ENCODE measurements at regions not wholly inside any gene's neighbourhood (a gene's known extent, or its start where the extent isn't known, plus 50 kb on each side); places are given as distances from the start of the nearest gene placed in this dataset.

DNA sequence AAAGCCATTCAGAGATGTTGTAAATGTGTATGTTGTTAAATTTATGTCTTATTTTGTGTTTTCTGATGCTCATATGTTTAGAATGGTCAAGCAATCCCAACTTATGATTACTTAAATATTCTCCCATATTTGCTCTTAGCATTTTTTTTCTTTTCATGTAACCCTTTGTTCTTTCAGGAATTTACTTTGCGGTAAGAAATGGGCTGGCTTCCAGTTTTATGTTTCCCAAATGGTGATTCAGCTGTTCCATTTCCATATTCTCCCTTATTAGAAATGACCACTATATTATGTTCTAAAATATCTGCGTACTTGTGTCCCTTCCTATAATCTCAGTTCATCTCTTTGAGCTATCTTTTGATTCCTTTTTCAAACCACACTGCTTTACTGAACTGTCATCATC, 113.7 kb downstream of the CDH26 start:
- H4K91ac ChIP-seq (replicated peaks; ENCODE audit: insufficient read length, low read length): no peak overlapping the region
- no peak overlapping the region for H3K4ac ChIP-seq (replicated peaks; ENCODE audit: insufficient read length, low read depth, low read length)
- H3K4me3 ChIP-seq (ENCODE audit: extremely low read depth in 1 of 4, insufficient read depth in 2 of 4, low read depth in 3 of 4, low read length in 4 of 4): no peak overlapping the region
- no peaks in the 10 kb centered on the region; a peak in 1 of 4 replicates for H3K9me3 ChIP-seq (ENCODE audit: insufficient read depth in 2 of 2, low read depth in 1 of 2, low read length in 1 of 2)
- no peaks in the 10 kb centered on the region for H3K36me3 ChIP-seq (ENCODE audit: control insufficient read depth in 2 of 4, insufficient read depth in 4 of 4, low read length in 3 of 4)
- H2BK15ac ChIP-seq (ENCODE audit: low read length): no peak overlapping the region
- H3K18ac ChIP-seq (ENCODE audit: extremely low read depth, low read length): no peak overlapping the region
- TF ChIP-seq CREB1 (IDR thresholded peaks at IDR 0.05) (no peak), TCF12 (IDR thresholded peaks at IDR 0.05; ENCODE audit: low read depth, low read length) (no peak)
- no peak overlapping the region for H2AK5ac ChIP-seq (ENCODE audit: low read depth, low read length)
- WGBS, 2 experiments (ENCODE audit: extremely low coverage in 1 of 2, insufficient coverage in 1 of 2, insufficient read length in 1 of 2, insufficient replicate concordance in 2 of 2, low coverage in 1 of 2, low lambda C conversion rate in 2 of 2, missing lambda C conversion rate in 1 of 2): 92% methylated on average over 2 of the region's 2 CpGs; no CpG with 5 or more reads in 1 of the 2 experiments
- no peak overlapping the region for H4K5ac ChIP-seq (ENCODE audit: insufficient read length, low read depth, low read length)
- H3K14ac ChIP-seq (ENCODE audit: insufficient read length): no peak overlapping the region
- no peak overlapping the region for H2BK120ac ChIP-seq (replicated peaks; ENCODE audit: low read depth, low read length)
- H3K9ac ChIP-seq (replicated peaks in 1 of 4; ENCODE audit: extremely low read depth in 1 of 4, low read depth in 3 of 4, low read length in 3 of 4): no peak overlapping the region
- H4K20me1 ChIP-seq (replicated peaks in 1 of 2; ENCODE audit: control insufficient read depth in 1 of 2, insufficient read depth in 2 of 2, low read length in 2 of 2): no peaks in the 10 kb centered on the region
- H3K56ac ChIP-seq (replicated peaks; ENCODE audit: insufficient read length, low read depth, low read length): no peak overlapping the region
- H3K79me1 ChIP-seq (ENCODE audit: low read depth, low read length): no peaks in the 10 kb centered on the region
- no peaks in the 10 kb centered on the region for H3K4me1 ChIP-seq (replicated peaks in 1 of 4; ENCODE audit: control insufficient read depth in 3 of 4, insufficient read depth in 4 of 4, low read length in 3 of 4)
- H3K79me2 ChIP-seq (ENCODE audit: control insufficient read depth in 1 of 2, insufficient read depth in 2 of 2, low read length in 2 of 2): no peaks in the 10 kb centered on the region
- no peak for DNase-seq (ENCODE audit: low read depth in 1 of 2, low spot score in 2 of 2)
- H3K4me2 ChIP-seq (ENCODE audit: insufficient read depth in 1 of 2, low read depth in 2 of 2, low read length in 2 of 2): no peak overlapping the region
- H3K23me2 ChIP-seq (ENCODE audit: low read depth, low read length): no peaks in the 10 kb centered on the region
- no peak overlapping the region for H2BK12ac ChIP-seq (ENCODE audit: low read depth, low read length)
- no peak overlapping the region for H2AFZ ChIP-seq (ENCODE audit: low read length)
- FAIRE-seq: no peak
- no peak overlapping the region for H2BK5ac ChIP-seq (ENCODE audit: low read depth, low read length)
- CTCF ChIA-PET (ENCODE audit: partially characterized antibody): no interaction called here
- H3K27me3 ChIP-seq (replicated peaks in 1 of 4; ENCODE audit: control insufficient read depth in 3 of 4, extremely low read depth in 1 of 4, insufficient read depth in 3 of 4, low read length in 3 of 4): peaks cover 0 to 2% (median 0%) of the 10 kb centered on the region in 4 experiments; a peak in 1 of 7 replicates
- POLR2A ChIA-PET (ENCODE audit: partially characterized antibody): no interaction called here
- H4K8ac ChIP-seq (ENCODE audit: extremely low read depth, insufficient read depth, low read length): no peak overlapping the region
- H3K27ac ChIP-seq (ENCODE audit: low read depth, low read length): no peak overlapping the region
- no peak overlapping the region for H2BK20ac ChIP-seq (ENCODE audit: low read length)
- H3K23ac ChIP-seq (ENCODE audit: insufficient read length): no peak overlapping the region

Data from H1 (cell line).